ENCODE measurements at regions not wholly inside any gene's neighbourhood (a gene's known extent, or its start where the extent isn't known, plus 50 kb on each side); places are given as distances from the start of the nearest gene placed in this dataset.

GRCh38 chr2:150050036-150050435, 437.4 kb downstream of the RND3 start:
- in situ Hi-C loops (cut with MboI; ENCODE audit: low pct_ligation_motif_present in 1 of 4, low pct_unique_long_range_greater_than_20kb in 1 of 4, low sequenced_read_pairs in 3 of 4) = no loop called here
- DNase-seq = no peak
- WGBS, 2 donors (ENCODE audit: low coverage in 1 of 2) = 54% methylated on average over 5 of the region's 5 CpGs
- Histone ChIP-seq H3K27me3 (no peaks in the 10 kb centered on the region), H3K36me3 (no peaks in the 10 kb centered on the region), H3K4me1 (no peaks in the 10 kb centered on the region), H3K27ac (no peak overlapping the region), H3K9me3 (no peaks in the 10 kb centered on the region), H3K4me3 (no peak overlapping the region)
- intact Hi-C loops (cut with DNase I; ENCODE audit: low total_unique reads) = no loop called here
- no peak for TF ChIP-seq POLR2AphosphoS5 (IDR thresholded peaks at IDR 0.05)
- TF ChIP-seq POLR2A (IDR thresholded peaks at IDR 0.05) = no peak
- no peak for TF ChIP-seq CTCF (IDR thresholded peaks at IDR 0.05)
- TF ChIP-seq EP300 (IDR thresholded peaks at IDR 0.05; ENCODE audit: low read depth) = no peak

GRCh38 chr2:150047620-150048222, 439.7 kb downstream of the RND3 start:
- no peak overlapping the region for H3K27ac ChIP-seq
- DNase-seq = no peak
- no peaks in the 10 kb centered on the region for H3K27me3 ChIP-seq
- no peaks in the 10 kb centered on the region for H3K36me3 ChIP-seq
- in situ Hi-C loops (cut with MboI; ENCODE audit: low pct_ligation_motif_present in 1 of 4, low pct_unique_long_range_greater_than_20kb in 1 of 4, low sequenced_read_pairs in 3 of 4) = no loop called here
- H3K9me3 ChIP-seq = no peaks in the 10 kb centered on the region
- no peaks in the 10 kb centered on the region for H3K4me1 ChIP-seq
- no peak for TF ChIP-seq POLR2A (IDR thresholded peaks at IDR 0.05)
- no peak for TF ChIP-seq CTCF (IDR thresholded peaks at IDR 0.05)
- TF ChIP-seq POLR2AphosphoS5 (IDR thresholded peaks at IDR 0.05) = no peak
- TF ChIP-seq EP300 (IDR thresholded peaks at IDR 0.05; ENCODE audit: low read depth) = no peak
- H3K4me3 ChIP-seq = no peak overlapping the region
- intact Hi-C loops (cut with DNase I; ENCODE audit: low total_unique reads) = no loop called here
- WGBS, 2 donors (ENCODE audit: low coverage in 1 of 2) = 76 to 100% methylated on average over 2 of the region's 2 CpGs

DNA sequence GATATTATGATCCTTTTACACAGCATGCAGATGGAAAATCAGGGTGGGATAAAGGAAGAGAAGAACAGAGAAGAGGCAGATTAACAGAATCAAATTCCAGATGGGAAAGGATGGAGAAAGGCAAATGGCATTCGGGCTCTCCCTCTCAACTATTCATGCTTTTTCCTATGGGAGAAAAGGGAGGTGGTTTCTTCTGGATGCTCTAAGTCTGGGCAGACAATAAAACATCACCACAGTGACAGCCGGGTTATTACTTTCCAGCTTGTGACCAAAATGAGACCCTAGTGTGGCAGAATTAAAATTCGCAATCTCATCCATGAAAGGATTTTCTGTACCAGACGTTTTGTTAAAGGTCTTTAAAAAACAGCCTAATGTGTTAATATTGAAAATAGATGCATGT, 440.7 kb downstream of the RND3 start:
- Histone ChIP-seq H3K36me3 (no peaks in the 10 kb centered on the region), H3K27me3 (no peaks in the 10 kb centered on the region), H3K9me3 (no peaks in the 10 kb centered on the region), H3K4me3 (no peak overlapping the region), H3K4me1 (no peaks in the 10 kb centered on the region), H3K27ac (no peak overlapping the region)
- no peak for DNase-seq
- intact Hi-C loops (cut with DNase I; ENCODE audit: low total_unique reads) = no loop called here
- in situ Hi-C loops (cut with MboI; ENCODE audit: low pct_ligation_motif_present in 1 of 4, low pct_unique_long_range_greater_than_20kb in 1 of 4, low sequenced_read_pairs in 3 of 4) = no loop called here
- WGBS, 2 donors (ENCODE audit: low coverage in 1 of 2) = 67 to 75% methylated on average over 4 of the region's 4 CpGs
- no peak for TF ChIP-seq EP300 (IDR thresholded peaks at IDR 0.05; ENCODE audit: low read depth)
- no peak for TF ChIP-seq CTCF (IDR thresholded peaks at IDR 0.05)
- TF ChIP-seq POLR2A (IDR thresholded peaks at IDR 0.05) = no peak

- intact Hi-C loops (cut with DNase I; ENCODE audit: low total_unique reads) = no loop called here
- no peak for TF ChIP-seq EP300 (IDR thresholded peaks at IDR 0.05; ENCODE audit: low read depth)
- no peak for TF ChIP-seq POLR2AphosphoS5 (IDR thresholded peaks at IDR 0.05)
- no peak for TF ChIP-seq CTCF (IDR thresholded peaks at IDR 0.05)
- TF ChIP-seq POLR2A (IDR thresholded peaks at IDR 0.05) = no peak
- in situ Hi-C loops (cut with MboI; ENCODE audit: low pct_ligation_motif_present in 1 of 4, low pct_unique_long_range_greater_than_20kb in 1 of 4, low sequenced_read_pairs in 3 of 4) = no loop called here
- Histone ChIP-seq H3K36me3 (no peaks in the 10 kb centered on the region), H3K4me3 (no peak overlapping the region), H3K9me3 (no peaks in the 10 kb centered on the region), H3K27me3 (no peaks in the 10 kb centered on the region), H3K27ac (no peak overlapping the region), H3K4me1 (no peaks in the 10 kb centered on the region)
- DNase-seq = no peak
- 67 to 98% methylated on average over 4 to 5 of the region's 5 CpGs for WGBS, 2 donors (ENCODE audit: low coverage in 1 of 2)
Observed at GRCh38 chr2:150046211-150046610, 441.3 kb downstream of the RND3 start.
